NCI-H1436 treated with DMSO at 0.1 percent for 48 hours (cell line): ENCODE measurements at regions not wholly inside any gene's neighbourhood (a gene's known extent, or its start where the extent isn't known, plus 50 kb on each side); places are given as distances from the start of the nearest gene placed in this dataset.

Experiments
- DNase-seq: peaks from one replicate; lab custom pipeline; 2025; lab: John Stamatoyannopoulos, UW

DNA sequence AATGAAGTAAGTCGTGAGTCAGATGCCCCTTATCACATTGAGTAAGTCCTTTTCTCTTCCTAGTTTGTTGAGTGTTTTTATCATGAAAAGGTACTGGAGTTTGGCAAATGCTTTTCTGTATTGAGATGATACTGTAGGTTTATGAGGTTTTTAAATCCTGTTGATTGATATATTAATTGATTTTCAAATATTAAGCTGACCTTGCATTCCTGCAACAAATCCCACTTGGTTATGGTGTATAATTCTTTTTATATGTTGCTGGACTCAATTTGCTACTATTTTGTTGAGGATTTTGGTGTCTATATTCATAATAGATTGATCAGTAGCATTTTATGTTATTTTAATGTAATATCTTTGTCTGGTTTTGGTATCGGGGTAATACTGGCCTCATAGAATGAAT is 81.0 kb upstream of the BNC2 start:
- DNase-seq: no peak

DNA sequence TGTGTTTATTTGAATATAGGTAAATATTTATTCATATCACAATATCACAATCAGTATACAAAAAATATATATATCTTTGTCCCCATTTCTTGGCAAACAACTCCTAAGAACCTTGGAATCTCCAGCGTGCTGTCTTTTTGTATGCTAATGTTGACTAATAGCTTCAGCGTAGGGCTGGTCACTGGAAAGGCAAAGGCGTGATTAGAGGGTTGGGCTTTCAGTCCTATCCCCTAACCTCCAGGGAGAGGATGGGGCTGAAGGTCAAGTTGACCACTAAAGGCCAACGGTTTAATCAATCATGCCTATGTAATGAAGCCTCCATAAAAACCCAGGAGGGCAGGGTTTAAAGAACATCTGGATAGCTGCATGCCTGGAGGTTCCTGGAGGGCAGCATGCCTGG is 79.6 kb upstream of the BNC2 start:
- DNase-seq: no peak

DNA sequence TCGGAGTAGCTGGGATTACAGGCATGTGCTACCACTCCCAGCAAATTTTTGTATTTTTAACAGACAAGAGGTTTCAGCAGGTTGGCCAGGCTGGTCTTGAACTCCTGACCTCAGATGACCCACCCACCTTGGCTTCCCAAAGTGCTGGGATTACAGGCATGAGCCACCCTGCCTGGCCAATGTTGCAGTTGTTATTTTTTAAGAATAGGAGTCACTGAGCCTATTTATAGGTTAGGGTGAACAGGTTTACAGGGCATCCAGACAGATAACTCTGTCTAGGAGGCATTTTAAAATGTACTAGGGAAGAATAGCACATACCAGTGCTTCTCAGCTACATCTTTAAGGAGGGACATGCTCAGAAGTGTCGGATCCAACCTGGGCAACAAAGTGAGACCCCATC is 60.1 kb upstream of the BNC2 start:
- no peak for DNase-seq

DNA sequence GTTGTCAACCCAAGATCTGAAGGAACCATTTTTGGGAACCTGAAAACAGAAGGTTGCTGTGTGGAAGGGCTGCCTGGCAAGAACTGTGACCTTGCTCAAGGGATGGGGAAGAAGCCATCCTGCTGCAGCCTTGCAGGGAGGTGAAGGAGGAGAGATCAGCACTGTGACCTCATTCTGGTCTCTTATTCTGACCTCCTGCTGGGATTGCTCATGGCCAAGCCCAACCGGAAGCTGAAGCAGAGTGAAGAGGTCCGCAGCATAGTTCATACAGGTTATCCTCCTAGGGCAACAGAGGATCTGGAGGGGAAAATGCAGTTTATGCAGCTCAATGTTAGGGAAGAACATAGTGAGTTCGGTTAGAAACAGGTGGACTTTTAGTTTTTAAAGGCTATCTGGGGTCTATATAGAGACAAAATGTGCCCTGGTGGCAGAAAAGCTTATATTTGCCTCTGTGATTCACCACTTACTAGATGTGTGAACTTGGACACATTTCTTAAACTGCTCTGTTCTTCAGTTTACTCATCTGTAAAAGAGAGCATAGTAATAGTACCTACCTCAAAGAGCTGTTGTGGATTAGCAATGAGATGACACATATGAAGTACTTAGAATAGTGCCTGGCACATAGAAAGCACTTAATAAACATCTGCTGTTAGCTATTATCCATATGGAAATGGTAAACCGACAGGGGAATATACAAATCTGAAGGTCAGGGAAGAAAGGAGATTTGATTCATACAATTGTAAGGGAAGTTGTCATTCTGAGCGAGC is 57.9 kb upstream of the BNC2 start:
- DNase-seq: no peak

DNA sequence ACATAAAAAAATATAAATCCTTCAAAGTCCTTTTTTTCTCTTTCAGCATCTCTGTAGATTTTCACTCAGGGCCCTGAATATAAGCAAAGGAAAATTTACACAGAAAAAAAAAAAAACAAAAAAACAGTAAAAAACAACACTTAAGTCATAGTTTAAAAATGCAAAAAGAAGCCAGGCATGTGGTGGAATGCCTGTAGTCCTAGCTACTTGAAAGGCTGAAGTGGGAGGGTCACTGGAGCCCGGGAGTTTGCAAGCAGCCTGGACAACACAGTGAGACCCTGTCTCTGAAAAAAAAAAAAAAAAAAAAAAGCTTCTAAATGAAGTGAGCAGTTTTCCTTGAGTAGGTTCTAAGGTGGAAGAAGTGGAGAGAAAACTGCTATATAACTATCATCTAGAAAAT is 55.0 kb upstream of the BNC2 start:
- DNase-seq: no peak

DNA sequence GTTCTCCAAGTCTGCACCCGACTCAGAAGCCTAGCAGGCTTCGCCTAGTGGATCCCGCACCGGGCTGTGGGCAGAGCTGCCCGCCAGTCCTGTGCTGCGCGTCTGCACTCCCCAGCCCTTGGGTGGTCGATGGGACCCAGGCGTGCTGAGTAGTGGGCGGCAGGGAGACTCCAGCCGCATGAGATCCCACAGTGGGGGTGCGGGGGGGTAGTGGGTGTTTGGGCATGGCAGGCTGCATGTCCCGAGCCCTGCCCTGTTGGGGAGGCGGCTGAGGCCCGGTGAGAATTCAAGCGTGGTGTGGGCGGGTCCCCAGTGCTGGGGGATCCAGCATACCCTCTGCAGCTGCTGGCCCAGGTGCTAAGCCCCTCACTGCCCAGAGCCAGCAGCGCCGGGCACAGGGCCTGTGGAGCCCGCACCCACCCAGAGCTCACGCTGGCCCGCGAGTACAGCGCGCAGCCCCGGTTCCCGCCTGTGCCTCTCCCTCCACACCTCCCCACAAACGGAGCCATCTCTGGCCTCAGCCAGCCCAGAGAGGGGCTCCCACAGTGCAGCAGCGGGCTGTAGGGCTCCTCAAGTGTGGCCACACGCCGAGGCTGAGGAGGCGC is 53.9 kb upstream of the BNC2 start:
- no peak for DNase-seq

DNA sequence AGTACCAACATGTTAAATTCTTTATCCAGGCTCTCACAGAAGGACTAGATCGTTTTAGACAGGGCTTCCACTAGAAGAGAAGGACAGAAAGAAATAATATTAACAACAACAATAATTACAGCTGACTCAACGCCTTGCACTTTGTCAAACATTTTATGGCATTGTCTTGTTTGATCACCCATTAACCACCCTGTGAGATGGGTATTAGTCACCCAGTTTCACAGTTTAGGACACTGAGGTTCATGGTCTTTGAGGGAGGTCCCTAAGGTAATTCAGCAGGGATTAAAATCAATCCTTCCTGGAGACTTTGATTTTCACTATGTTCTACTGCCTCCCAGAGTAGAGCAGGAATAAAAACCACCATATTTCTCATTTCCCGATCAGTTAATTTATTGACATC is 51.4 kb upstream of the BNC2 start:
- no peak for DNase-seq
